ENCODE measurements at regions not wholly inside any gene's neighbourhood (a gene's known extent, or its start where the extent isn't known, plus 50 kb on each side); places are given as distances from the start of the nearest gene placed in this dataset.
A peak's percentile ranks its signal among the peaks of the same experiment; 100 is the strongest.

DNA sequence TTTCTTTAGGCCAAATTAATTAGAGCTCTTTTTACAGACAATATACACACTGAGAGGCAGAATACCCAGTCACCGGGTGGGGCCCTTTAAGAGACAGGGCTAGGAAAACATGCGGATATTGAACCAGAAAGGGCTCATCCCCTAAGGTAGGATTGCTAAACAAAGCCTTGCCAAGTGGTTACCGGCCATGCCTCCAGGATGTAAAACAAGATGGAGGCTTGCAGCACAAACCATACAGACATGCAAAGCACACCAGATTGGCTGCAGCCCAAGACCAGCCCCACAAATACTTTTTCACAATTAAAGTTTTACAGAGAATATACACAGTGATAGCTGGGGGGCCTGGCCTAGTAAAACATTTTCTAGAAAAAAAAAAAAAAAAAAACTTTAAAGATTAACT lies 210.0 kb downstream of the KLHL4 start:
- no peak for DNase-seq (ENCODE audit: low read depth)

DNA sequence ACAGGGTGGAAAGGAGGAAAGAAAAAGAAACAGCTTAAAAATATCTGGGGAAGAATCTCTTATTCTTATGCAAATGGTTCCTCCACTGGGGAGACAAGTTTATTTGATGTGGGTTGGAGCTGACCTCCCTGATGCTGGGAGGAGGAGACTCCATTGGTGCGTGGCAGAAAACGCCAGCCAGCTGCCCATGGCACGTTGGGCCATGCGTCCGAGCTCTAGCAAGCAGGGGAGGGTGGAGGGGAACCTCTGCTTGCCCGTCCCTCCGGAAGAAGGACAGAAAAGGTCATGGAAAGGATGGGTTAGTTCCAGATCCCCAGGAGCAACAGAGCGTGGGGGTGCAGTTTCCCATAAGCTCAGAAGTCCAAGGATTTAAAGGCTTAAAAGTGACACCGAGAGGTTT lies 210.4 kb downstream of the KLHL4 start:
- DNase-seq (ENCODE audit: low read depth) = no peak

DNA sequence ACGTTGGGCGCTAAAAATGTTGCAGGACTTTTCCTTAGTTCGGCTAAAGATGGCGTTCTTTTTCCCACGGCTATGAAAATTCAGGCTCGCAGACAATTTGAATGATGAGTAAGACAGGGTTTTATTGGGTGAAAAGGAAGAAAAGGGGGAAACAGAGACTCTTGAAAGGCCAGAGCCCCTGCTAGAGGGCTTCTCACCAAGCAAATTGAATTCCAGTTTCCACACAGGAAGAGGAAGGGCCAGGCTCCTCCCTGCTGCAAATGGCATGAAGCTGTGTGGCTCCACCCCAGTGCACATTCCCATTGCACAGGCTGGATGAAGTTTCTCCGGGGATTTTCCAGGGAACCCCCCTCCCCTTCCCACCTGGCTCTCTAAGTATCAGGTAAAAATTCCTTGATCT lies 210.9 kb downstream of the KLHL4 start:
- no peak for DNase-seq (ENCODE audit: low read depth)

DNA sequence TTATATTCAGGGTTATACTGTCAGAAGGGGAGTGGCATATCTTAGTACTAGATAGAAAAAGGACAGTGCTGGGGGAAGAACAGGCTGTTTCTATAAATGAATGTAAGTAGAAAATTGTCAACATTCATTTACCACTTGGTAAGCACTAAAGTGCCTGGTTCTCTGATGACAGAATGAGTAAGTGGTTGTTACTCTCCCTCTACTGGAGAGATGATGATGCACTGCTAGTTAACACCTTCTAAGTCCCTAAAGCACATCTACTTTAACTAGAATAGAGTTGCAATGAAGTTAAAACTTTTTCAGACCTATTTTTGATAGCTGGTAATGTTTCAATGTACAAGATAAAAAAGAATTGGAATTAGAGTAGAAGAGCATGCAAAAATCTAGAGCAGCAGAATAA lies 214.5 kb downstream of the KLHL4 start:
- DNase-seq (ENCODE audit: low read depth) = no peak

DNA sequence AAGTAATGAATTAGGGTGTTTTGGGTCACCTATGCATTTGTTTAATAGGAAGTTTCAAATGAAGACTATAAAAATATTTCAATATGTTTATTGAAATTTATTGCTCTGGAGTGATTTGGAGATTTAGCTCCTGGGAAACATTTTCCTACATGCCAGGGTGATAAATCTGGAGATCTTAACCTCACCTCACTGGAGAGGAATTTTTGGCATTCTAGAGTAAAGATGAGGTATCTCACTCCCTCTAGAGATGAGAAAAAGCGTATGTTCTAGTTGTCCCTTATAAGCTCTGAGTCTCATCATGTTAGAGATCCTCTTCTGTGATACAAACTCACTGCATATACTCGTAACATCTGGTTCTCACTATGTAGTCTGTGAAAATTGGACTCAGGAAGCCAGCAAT lies 219.0 kb downstream of the KLHL4 start:
- no peak for DNase-seq (ENCODE audit: low read depth)

DNA sequence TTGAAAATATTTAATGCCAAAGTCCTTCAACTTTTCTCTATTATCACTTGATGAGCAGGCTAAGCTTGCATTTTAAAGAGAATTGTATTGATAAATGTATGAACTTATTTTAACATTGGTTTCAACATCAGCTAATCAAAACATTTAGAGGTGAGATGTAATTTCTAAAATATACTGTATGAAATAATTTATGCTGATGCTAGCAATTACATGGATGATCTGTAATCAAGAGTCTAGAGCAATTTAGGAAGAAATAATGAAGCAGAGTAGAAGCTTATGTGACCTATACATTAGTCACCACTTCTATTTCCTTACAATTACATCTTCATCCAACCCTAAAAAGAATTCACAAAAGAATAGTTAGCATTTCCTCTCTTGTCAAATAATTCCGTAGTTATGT lies 226.8 kb downstream of the KLHL4 start:
- DNase-seq (ENCODE audit: low read depth) = no peak

DNA sequence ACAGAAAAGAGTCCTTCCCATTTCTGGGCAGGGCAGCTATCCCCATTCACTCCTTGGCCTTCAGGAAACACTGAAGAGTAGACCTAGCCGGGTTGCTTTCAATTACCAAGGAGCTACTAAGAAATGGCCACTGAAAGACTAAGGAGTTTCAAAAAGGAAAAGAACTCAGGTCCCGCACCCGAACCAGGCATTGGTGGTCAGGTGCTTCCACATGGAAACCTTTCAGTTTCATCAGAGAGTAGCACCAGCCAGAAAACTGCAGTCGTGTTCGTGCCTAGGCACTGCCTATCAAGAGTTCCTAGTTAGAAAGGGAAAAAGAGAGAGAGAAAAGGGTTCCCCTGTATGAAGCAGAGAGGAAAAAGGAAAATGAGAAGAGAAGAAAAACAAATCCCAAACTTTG lies 237.9 kb downstream of the KLHL4 start:
- DNase-seq (ENCODE audit: low read depth) = no peak

DNA sequence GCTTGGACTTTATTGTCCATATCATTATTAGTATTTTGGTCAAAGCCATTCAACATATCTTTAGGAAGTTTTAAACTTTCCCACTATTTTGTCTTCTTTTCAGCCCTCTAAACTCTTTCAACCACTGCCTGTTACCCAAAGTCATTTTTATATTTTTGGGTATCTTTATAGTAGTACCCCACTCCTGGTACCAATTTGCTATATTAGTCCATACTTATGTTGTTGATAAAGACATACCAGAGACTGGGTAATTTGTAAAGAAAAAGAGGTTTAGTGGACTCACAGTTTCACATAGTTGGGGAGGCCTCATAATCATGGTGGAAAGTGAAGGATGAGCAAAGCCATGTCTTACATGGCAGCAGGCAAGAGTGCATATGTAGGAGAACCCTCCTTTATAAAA lies 271.4 kb downstream of the KLHL4 start:
- no peak for DNase-seq (ENCODE audit: low read depth)

DNA sequence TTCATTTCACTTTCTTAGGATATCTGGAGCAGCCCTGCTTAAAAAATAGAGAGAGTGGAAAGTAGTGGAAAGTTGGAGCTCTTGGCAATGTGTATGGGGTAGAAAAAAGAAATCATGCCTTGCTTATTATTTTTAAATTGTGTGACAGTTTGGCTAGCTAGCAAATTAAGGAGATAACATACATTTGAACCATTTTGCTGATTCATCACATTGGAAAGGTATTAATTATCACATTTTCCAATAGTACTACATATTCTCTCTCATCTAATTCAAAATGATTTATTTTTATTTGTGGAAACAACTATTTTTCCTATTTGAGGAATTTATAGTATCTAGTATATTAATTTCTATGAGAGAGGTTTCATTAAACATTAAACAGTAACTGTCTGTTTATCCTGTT lies 280.4 kb downstream of the KLHL4 start:
- DNase-seq (ENCODE audit: low read depth) = no peak

DNA sequence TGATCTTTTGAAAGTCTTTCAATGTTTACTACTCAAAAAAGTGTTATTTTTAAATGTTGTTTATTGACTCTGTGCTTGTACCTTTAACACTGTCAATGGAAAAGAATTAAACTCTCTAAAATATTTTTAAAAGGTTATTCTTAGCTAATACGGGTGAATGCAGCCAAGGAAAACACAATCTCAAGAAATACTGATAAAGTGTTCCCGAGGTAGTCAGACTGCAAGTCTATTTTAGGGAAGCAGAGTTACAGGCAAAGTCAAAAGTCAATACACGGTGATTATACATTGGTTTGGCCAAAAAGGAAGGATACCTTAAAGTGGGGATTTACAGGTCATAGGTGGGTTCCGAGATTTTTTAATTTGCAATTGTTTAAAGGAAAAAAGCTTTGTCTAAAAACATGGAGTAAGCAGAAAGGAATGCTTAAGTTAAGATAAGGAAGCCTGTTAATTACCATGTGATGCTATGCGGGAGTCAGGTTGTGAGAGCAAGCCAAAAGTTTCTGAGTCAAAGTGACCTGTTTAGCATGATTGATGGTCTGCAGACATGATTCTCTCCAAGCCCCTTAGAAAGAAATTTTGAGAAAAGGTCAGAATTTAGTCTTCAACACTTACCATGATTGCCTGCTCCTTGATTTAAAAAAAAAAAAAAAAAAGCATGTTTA lies 288.4 kb downstream of the KLHL4 start:
- DNase-seq (ENCODE audit: low read depth) = no peak

DNA sequence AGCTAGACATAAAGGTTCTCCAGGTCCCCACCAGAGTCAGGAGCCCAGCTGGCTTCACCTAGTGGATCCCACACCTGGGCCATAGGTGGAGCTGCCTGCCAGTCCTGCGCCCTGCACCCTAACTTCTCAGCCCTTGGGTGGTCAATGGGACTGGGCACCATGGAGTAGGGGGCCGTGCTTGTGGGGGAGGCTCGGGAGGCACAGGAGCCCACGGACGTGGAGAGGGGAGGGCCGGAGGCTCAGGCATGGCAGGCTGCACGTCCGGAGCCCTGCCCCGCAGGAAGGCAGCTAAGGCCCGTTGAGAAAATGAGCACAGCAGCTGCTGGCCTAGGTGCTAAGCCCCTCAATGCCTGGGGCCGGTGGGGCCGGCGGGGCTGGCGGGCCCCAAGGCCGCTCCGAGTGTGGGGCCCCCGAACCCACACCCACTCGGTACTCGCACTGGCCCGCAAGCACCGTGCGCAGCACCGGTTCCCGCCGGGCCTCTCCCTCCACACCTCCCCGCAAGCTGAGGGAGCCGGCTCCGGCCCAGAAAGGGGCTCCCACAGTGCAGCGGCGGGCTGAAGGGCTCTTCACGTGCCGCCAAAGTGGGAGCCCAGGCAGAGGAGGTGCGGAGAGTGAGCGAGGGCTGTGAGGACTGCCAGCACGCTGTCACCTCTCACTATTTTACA lies 291.1 kb downstream of the KLHL4 start:
- DNase-seq (ENCODE audit: low read depth) = no peak

DNA sequence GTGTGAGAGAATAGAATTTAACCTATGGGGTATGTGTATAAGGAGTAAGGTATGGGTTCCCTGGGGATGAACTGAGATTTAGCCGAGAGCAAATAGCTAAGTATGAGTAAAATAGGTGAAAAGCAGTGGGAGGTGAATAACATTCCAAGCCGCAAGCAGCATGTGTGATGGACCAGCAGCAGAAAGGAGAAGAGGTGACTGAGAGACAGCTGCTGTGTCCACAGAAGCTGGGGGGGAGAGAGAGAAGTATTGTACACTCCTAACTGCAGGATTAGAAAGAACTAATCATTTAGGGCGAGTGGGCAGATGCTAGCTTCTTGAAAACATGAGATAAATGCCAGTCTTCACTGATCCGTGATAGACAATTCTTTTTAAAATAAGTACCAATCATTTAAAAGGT lies 296.0 kb downstream of the KLHL4 start:
- no peak for DNase-seq (ENCODE audit: low read depth)

DNA sequence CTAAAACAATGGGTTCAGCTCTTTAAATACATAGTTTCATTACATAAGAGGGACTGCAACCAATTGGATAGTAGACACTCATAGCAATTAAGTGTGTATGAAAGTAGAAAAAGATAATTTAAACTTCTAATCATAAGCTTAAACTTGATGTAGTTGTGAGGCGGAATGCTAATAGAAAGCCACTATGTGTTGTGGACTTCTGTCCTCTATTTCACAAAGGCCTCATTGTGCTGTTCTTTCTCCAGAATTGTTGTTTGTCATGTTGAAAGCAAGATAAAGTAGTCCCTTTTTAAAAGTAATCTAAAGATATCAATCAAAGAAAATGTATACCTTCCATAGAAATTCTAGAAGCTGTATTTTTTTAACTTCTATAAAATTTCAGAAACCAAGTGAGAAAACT lies 329.4 kb downstream of the KLHL4 start:
- DNase-seq (ENCODE audit: low read depth) = no peak

DNA sequence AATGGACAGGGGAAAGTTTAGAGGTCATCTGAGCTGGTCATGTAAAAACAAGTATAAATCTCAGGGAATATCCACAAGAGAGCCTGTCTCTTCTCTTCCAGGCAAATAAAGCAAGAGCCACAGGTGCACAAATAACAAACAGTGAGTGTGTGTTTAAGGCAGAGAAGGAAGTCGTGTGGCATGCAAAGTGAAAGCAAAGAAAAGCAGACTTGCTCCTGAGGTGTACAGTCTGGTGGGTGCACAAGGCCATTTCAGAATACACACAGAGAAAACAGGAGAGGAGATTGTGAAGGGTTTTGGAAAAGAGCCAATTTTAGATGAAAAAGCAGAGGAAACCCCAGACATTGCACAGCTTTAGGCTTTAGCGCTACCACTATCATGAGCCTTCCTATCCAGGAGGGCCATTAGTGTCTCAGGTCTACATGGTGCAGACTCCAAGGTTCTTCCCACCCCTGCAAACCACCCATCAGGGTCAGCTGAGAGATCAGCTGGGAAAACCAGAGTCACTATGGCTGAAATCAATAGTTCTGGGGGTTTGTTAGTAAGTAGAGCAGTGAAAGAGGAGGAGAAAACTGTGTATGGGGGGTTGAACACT lies 355.8 kb downstream of the KLHL4 start:
- no peak for DNase-seq (ENCODE audit: low read depth)

DNA sequence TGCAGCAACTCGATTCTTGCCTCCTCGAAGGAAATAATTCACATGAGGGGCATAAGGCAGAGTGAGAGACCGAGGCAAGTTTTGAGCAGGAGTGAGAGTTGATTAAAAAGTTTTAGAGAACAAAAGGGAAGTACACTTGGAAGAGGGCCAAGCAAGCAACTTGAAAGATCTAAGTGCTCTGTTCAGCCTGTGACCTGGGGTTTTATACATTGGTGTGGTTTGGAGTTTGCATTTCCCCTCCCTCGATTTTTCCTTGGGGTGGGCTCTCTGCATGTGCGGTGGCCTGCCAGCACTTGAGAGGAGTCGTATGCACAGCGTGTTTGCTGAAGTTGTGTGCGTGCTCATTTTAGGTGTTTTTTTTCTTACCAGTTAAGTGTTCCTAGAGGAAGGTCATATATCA lies 356.4 kb downstream of the KLHL4 start:
- no peak for DNase-seq (ENCODE audit: low read depth)

DNA sequence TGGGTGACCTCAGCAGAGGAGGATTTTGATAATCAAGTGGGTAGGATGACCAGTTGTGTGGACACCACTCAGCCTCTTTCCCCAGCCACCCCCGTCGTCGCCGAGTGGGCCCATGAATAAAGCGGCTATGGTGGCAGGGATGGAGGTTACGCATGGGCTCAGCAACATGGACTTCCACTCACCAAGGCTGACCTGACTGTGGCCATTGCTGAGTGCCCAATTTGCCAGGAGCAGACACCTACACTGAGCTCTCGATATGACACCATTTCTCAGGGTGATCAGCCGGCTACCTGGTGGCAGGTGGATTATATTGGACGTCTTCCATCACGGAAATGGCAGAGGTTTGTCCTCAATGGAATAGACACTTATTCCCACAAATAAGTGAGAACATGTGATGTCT lies 361.3 kb downstream of the KLHL4 start:
- no peak for DNase-seq (ENCODE audit: low read depth)

DNA sequence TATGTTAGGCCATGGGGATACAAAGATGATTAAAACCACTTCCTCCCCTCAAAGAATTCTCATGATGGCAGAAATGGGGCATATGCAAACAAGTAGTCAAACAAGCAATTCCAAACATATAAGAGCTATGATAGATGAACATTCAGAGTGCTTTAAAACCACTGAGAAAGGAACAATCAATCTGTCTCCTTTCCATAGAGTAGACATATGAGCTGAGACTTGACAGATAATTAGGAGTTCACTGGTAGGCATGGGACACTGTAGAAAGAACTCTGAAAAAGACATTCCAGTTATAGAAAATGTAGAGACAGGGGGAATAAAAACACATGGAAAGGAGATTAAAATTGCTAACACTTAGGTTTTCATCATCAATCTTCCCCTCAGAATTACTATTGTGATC lies 372.8 kb downstream of the KLHL4 start:
- no peak for DNase-seq (ENCODE audit: low read depth)

DNA sequence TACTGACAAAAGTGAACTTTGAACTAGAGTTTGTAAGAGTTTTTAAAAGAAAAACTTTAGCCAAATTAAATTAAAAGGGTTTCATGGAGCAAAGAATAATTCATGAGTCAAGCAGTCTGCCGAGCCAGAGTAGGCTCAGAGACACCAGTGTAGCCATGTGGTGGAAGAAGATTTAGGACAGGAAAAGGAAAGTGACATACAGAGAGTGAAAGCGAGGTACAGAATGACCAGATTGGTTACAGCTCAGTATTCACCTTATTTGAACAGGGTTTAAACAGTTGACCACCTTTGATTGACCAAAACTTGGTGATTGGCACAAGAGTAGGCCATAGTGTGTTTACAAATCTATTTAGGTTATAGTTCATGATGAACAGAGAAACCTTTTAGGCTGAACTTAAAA lies 377.8 kb downstream of the KLHL4 start:
- DNase-seq (ENCODE audit: low read depth) = no peak

DNA sequence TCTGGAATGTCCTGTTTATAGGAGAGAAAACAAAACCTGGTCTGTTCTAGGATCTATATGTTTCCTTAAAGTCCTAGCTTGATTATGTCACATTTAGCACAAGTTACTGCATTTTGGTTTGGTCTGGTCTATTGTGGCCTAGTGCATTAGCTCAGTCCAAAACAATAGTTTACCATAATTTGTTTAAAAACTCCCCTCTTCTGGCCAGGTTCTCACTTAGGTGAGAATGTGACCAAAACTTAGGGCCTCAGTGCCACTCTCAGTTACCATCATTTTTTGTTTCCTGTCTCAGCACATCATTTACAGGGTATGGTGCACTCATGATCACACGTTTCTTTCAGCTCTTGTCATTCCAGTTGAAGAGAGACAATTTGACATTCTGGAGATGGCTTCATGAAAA lies 378.5 kb downstream of the KLHL4 start:
- DNase-seq (ENCODE audit: low read depth) = no peak

DNA sequence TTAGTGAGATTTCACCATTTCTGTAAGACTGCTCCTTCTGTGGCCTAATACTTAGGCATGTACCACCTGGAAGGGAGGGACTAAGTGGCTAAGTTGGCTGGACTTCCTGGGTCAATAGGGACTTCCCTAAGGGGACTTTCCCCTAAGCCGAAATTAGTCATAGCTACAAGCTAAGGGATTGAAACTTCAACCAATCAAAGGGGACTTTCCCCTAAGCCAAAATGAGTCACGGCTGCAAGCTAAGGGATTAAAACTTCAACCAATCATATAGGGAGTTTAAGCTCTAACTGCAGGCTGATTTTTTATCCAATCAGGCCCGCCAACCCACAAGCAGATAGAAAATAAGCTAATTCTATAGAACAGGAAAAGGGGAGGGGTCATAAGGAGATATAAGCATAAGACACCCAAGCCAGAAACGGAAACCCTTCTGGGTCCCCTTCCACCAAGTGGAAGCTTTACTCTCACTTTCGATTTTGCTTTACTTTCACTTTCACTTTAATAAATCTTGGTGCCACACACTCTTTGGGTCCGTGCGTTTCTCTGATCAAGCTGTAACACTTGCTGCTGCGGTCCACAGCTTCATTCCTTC lies 382.8 kb downstream of the KLHL4 start:
- peak; percentile 17 for DNase-seq (ENCODE audit: low read depth)

DNA sequence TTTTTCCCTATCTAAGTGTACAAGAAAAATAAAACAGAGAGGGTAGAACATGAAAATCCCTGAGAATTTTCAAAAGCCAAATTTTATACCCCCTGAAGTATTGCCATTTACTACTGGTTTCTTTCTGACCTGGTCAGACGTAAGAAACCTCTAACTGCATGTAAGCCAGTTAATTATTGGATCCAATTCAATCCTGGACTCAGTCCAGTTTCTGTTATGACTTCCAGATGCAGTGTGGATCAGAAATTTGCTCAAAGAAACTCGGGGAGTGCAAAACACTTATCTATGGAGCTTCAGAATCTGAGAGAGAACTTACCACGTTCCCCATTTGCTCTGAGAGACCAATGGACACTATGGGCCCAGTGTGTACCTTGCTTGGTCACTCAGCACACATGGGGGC lies 383.5 kb downstream of the KLHL4 start:
- peak; percentile 1 for DNase-seq (ENCODE audit: low read depth)

DNA sequence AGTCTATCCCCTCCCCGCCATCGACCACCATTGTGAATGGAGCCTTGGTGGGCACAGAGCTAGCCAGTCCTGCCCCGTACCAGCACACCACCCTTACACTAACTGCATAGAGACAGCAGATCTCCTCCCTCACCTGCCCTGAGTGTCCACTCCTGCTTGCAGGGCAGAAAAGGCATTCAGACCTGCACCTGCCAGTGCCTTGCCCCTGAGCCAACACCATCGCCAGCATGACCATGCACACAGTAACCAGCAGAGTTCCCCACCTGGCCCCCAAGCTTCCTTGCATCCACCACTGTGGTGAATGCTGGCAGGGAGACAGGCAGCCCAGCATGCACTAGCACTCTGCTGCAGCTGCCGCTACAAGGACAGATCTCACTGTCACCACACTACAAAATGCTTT lies 397.1 kb downstream of the KLHL4 start:
- DNase-seq (ENCODE audit: low read depth) = no peak

DNA sequence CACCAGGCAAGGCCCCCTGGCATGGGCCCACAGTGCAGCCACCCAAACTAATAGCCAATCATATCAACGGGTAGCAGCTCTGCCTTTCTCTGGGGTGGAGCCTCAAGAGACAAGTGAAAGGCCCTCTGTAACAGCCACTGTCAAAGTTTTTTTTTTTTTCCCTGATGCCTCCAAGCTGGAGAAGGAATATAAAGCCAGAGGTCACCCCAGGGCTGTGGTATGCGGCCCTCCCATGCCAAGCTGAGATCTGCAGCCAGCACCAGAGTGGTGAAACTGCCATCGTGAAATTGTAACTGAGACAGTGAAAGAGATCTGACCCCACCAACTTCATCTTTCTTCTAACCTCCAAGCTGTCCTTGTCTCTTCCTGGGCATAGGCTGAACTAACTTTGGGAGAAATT lies 407.0 kb downstream of the KLHL4 start:
- DNase-seq (ENCODE audit: low read depth) = no peak
